H1 (cell line): ENCODE measurements at regions not wholly inside any gene's neighbourhood (a gene's known extent, or its start where the extent isn't known, plus 50 kb on each side); places are given as distances from the start of the nearest gene placed in this dataset.

Source experiments
- MAFK ChIP-seq: IDR thresholded peaks from 2 replicates; pipeline ENCODE4 v1.6.1; 2012; ENCODE audit warnings: low read depth, mild to moderate bottlenecking, improper control_type of control experiment, low read length
- NANOG ChIP-seq: IDR thresholded peaks from 2 replicates; pipeline ENCODE4 v1.6.1; 2011; ENCODE audit warnings: low read length, low read depth, mild to moderate bottlenecking, inconsistent platforms; ENCODE audit not compliant: insufficient read depth, poor library complexity, severe bottlenecking
- TBP ChIP-seq: IDR thresholded peaks from 2 replicates; pipeline ENCODE4 v1.6.1; 2011; ENCODE audit warnings: low read depth, low read length, improper control_type of control experiment

- TF ChIP-seq NANOG: no peak
- no peak for TF ChIP-seq MAFK
- no peak for TF ChIP-seq TBP
These were observed 327.4 kb downstream of the RND3 start (continued) for GRCh38 chr2:150160058-150160457.
